KMS-11 (cell line): ENCODE measurements at regions not wholly inside any gene's neighbourhood (a gene's known extent, or its start where the extent isn't known, plus 50 kb on each side); places are given as distances from the start of the nearest gene placed in this dataset.

Experiments used
- H2AFZ ChIP-seq: fragments of 200-600 bp; sonication (generic); 2 replicates; pipeline ENCODE4 v1.6.1; 2016; ENCODE audit warnings: antibody characterized with exemption, mixed run types, low read depth
- H3K27ac ChIP-seq: fragments of 200-600 bp; sonication (generic); 2 replicates; pipeline ENCODE4 v1.6.1; 2016; ENCODE audit warnings: mild to moderate bottlenecking, mixed run types
- H3K27me3 ChIP-seq: fragments of 200-600 bp; sonication (generic); 2 replicates; pipeline ENCODE4 v1.6.1; 2017; ENCODE audit warnings: mild to moderate bottlenecking, low read depth, mixed run types, moderate library complexity; ENCODE audit not compliant: insufficient read depth
- H3K36me3 ChIP-seq: fragments of 200-600 bp; sonication (generic); 2 replicates; pipeline ENCODE4 v1.6.1; 2017; ENCODE audit warnings: mild to moderate bottlenecking, mixed run types; ENCODE audit not compliant: insufficient read depth
- H3K4me1 ChIP-seq: fragments of 200-600 bp; sonication (generic); 2 replicates; pipeline ENCODE4 v1.6.1; 2016; ENCODE audit warnings: mild to moderate bottlenecking, low read depth, mixed run types; ENCODE audit not compliant: poor library complexity, severe bottlenecking
- H3K4me2 ChIP-seq: fragments of 200-600 bp; sonication (generic); 2 replicates; pipeline ENCODE4 v1.7.0; 2016; ENCODE audit warnings: mild to moderate bottlenecking, mixed run types
- H3K4me3 ChIP-seq: fragments of 200-600 bp; sonication (generic); IDR thresholded peaks from 2 replicates; pipeline ENCODE4 v1.6.1; 2017; ENCODE audit warnings: low read depth, low read length, mixed read lengths; ENCODE audit not compliant: insufficient read depth
- H3K79me2 ChIP-seq: fragments of 200-600 bp; sonication (generic); 2 replicates; pipeline ENCODE4 v1.6.1; 2016; ENCODE audit warnings: low read depth, mixed run types; ENCODE audit not compliant: insufficient read depth
- H3K9ac ChIP-seq: fragments of 200-600 bp; sonication (generic); 2 replicates; pipeline ENCODE4 v1.6.1; 2016; ENCODE audit warnings: mild to moderate bottlenecking, mixed run types
- H4K20me1 ChIP-seq: fragments of 200-600 bp; sonication (generic); 2 replicates; pipeline ENCODE4 v1.6.1; 2016; ENCODE audit warnings: mild to moderate bottlenecking, mixed run types; ENCODE audit not compliant: insufficient read depth
- TF ChIP-seq, protein P1 (sequence below): fragments of 200-600 bp; sonication (generic); conservative IDR thresholded peaks from 2 replicates; pipeline ENCODE4 v1.6.1; 2017; ENCODE audit warnings: low read depth, mild to moderate bottlenecking, antibody characterized with exemption, low read length, moderate library complexity, mixed read lengths

- no peak overlapping the region for H2AFZ ChIP-seq
- H3K27ac ChIP-seq: no peak overlapping the region
- no peaks in the 10 kb centered on the region for H3K79me2 ChIP-seq
- H4K20me1 ChIP-seq: no peaks in the 10 kb centered on the region
- TF ChIP-seq, protein P1, sequence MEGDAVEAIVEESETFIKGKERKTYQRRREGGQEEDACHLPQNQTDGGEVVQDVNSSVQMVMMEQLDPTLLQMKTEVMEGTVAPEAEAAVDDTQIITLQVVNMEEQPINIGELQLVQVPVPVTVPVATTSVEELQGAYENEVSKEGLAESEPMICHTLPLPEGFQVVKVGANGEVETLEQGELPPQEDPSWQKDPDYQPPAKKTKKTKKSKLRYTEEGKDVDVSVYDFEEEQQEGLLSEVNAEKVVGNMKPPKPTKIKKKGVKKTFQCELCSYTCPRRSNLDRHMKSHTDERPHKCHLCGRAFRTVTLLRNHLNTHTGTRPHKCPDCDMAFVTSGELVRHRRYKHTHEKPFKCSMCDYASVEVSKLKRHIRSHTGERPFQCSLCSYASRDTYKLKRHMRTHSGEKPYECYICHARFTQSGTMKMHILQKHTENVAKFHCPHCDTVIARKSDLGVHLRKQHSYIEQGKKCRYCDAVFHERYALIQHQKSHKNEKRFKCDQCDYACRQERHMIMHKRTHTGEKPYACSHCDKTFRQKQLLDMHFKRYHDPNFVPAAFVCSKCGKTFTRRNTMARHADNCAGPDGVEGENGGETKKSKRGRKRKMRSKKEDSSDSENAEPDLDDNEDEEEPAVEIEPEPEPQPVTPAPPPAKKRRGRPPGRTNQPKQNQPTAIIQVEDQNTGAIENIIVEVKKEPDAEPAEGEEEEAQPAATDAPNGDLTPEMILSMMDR: no peak
- no peaks in the 10 kb centered on the region for H3K36me3 ChIP-seq
- no peaks in the 10 kb centered on the region for H3K4me1 ChIP-seq
- H3K4me2 ChIP-seq: no peak overlapping the region
- no peak overlapping the region for H3K9ac ChIP-seq
- no peak overlapping the region for H3K4me3 ChIP-seq
- H3K27me3 ChIP-seq: no peaks in the 10 kb centered on the region
Observed at GRCh38 chr20:52306477-52306876, 114.9 kb upstream of the ZFP64 start.

DNA sequence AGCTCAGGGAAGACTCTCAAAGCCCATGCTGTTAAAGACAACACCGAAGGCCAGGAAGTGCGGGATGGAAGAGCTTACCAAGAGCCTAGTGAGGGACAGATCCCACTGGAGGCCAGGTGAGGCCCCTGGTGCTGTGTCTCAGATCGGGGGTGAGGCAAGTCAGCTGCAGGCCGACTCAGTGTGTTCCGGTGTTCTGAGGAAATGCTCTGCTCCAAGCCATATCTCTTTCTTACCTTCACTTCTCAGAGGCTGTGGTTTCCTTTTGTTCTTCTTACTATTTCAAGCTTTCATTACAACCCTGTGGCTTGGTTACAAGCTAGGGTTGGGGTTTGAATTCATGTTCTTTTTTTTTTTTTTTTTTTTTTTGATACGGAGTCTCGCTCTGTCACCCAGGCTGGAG, 114.3 kb upstream of the ZFP64 start:
- Histone ChIP-seq H3K4me2 (no peak overlapping the region), H2AFZ (no peak overlapping the region), H3K4me1 (no peaks in the 10 kb centered on the region), H3K27me3 (no peaks in the 10 kb centered on the region), H3K36me3 (no peaks in the 10 kb centered on the region), H3K79me2 (no peaks in the 10 kb centered on the region), H4K20me1 (no peaks in the 10 kb centered on the region), H3K27ac (no peak overlapping the region), H3K4me3 (no peak overlapping the region), H3K9ac (no peak overlapping the region)
- TF ChIP-seq, protein P1: no peak

GRCh38 chr20:52305024-52305645, 113.6 kb upstream of the ZFP64 start:
- Histone ChIP-seq H3K9ac (no peak overlapping the region), H3K4me2 (no peak overlapping the region), H3K27me3 (no peaks in the 10 kb centered on the region), H4K20me1 (no peaks in the 10 kb centered on the region), H3K79me2 (no peaks in the 10 kb centered on the region), H3K36me3 (no peaks in the 10 kb centered on the region), H3K4me3 (no peak overlapping the region), H3K4me1 (no peaks in the 10 kb centered on the region), H2AFZ (no peak overlapping the region), H3K27ac (no peak overlapping the region)
- TF ChIP-seq, protein P1: no peak

GRCh38 chr20:52303281-52303950, 111.8 kb upstream of the ZFP64 start:
- H3K36me3 ChIP-seq: no peaks in the 10 kb centered on the region
- H3K4me1 ChIP-seq: no peaks in the 10 kb centered on the region
- no peaks in the 10 kb centered on the region for H3K79me2 ChIP-seq
- no peak overlapping the region for H3K27ac ChIP-seq
- no peaks in the 10 kb centered on the region for H3K27me3 ChIP-seq
- TF ChIP-seq, protein P1: no peak
- H3K9ac ChIP-seq: no peak overlapping the region
- H2AFZ ChIP-seq: no peak overlapping the region
- no peak overlapping the region for H3K4me2 ChIP-seq
- no peak overlapping the region for H3K4me3 ChIP-seq
- H4K20me1 ChIP-seq: no peaks in the 10 kb centered on the region
